Lower leg skin (tissue), 4 donors: ENCODE measurements at regions not wholly inside any gene's neighbourhood (a gene's known extent, or its start where the extent isn't known, plus 50 kb on each side); places are given as distances from the start of the nearest gene placed in this dataset.

Experiments
- DNase-seq, 2 donors: peaks; one replicate each; pipeline ENCODE4 v3.0.0-alpha.2; 2019; ENCODE audit warnings: low spot score in 2 of 2
- H3K4me3 ChIP-seq: fragments of 200-600 bp; sonication (generic); 2 replicates; pipeline ENCODE4 v1.5.1; 2017; ENCODE audit warnings: mild to moderate bottlenecking, low read depth; ENCODE audit not compliant: poor library complexity, severe bottlenecking
- CTCF ChIP-seq, 3 donors: fragments of 450-650 bp; IDR thresholded peaks; one replicate each; pipeline ENCODE4 v1.5.1; 2016; ENCODE audit warnings: antibody characterized with exemption in 3 of 3, mild to moderate bottlenecking in 3 of 3, moderate library complexity in 2 of 3
- POLR2A ChIP-seq, 2 donors: fragments of 450-650 bp; IDR thresholded peaks; one replicate each; pipeline ENCODE4 v1.6.1; 2016 to 2017; ENCODE audit warnings: antibody characterized with exemption in 2 of 2, mild to moderate bottlenecking in 1 of 2, moderate library complexity in 1 of 2
- WGBS, 2 donors: methylation state at CpG; one replicate each; pipeline ENCODE4 v1.1.5; 2018; 5-methylcytosine and 5-hydroxymethylcytosine counted together
- intact Hi-C: fragments of 100-400 bp; cut with DNase I; formaldehyde crosslinking; loops from one replicate; pipeline ENCODE4 v1.15.0; 2023; ENCODE audit warnings: low total_unique reads

DNA sequence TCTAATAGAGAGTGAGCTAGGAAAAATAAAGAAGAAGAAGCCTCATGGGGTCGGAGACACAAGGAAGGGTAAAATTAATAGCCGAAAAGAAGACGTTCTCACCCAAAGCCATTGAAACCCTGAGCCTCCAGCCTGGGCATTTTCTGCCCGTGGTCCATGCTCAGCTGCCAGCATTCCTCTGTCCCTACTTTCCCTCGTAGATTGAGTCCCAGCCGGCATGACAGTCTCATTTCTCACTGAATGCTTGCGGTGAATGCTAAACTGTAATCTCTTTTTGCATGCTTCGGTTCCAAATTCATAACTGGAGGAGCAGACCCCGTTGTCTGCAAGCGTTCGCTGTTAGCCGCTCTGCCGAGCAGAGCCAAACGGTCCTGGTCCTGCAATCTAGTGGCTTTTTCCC is 54.0 kb upstream of the COX10 start:
- intact Hi-C loops, result no loop called here
- H3K4me3 ChIP-seq, result no peak overlapping the region
- no peak for TF ChIP-seq POLR2A (IDR thresholded peaks at IDR 0.05)
- TF ChIP-seq CTCF (IDR thresholded peaks at IDR 0.05), result no peak
- 73 to 82% methylated on average over 14 of the region's 14 CpGs for WGBS, 2 donors
- DNase-seq, result no peak

- TF ChIP-seq CTCF (IDR thresholded peaks at IDR 0.05), result no peak
- TF ChIP-seq POLR2A (IDR thresholded peaks at IDR 0.05), result no peak
- no peak overlapping the region for H3K4me3 ChIP-seq
- intact Hi-C loops, result no loop called here
- 81 to 86% methylated on average over 3 of the region's 3 CpGs for WGBS, 2 donors
- DNase-seq, result no peak
These were observed 52.4 kb upstream of the COX10 start for GRCh38 chr17:14016858-14017257.

DNA sequence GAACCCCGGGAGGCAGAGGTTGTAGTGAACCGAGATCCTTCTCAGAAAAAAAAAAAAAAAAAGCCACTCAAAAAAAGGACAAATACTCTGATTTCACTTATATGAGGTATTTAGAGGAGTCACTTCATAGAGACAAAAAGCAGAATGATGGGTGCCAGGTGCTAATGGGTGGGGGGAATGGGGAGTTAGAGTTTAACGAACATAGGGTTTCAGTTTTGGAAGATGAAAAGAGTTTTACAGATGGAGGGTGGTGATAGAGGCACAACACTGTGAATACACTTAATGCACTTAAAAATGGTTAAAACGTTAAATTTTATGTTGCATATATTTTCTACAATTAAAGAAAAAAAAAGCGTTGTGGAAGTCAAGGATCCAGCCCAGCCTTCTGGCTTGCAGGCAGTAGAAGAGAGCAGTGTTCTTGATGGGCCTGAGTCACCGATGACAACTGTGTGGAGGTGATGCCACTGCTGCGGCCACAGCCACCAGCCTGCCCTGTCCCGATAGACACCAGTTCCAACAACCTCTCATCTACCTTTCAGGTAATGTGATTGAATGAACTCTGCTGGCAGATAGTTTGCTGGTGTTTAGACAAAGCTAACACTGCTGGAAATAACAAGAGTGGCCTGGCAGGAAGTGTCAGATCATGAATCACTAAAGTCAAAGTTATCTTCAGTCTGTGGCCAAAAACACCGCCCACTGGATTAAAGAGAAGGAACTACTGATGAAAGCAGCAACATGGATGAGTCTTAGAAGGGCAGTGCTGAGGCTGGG is 49.9 kb upstream of the COX10 start:
- intact Hi-C loops, result no loop called here
- WGBS, 2 donors, result 61 to 65% methylated on average over 9 of the region's 9 CpGs
- TF ChIP-seq CTCF (IDR thresholded peaks at IDR 0.05), result no peak
- TF ChIP-seq POLR2A (IDR thresholded peaks at IDR 0.05), result no peak
- H3K4me3 ChIP-seq, result no peak overlapping the region
- DNase-seq, result no peak
